A673 (cell line): ENCODE measurements at regions not wholly inside any gene's neighbourhood (a gene's known extent, or its start where the extent isn't known, plus 50 kb on each side); places are given as distances from the start of the nearest gene placed in this dataset.
"Not testable (repeated sequence)": the region's sequence is repeated elsewhere in the genome, so short reads cannot be mapped to it uniquely, and the experiment has no call there.

Experiments used
- CTCF ChIP-seq: fragments of 300-800, 200-600 bp; sonication (generic); conservative IDR thresholded peaks from 2 replicates; pipeline ENCODE4 v1.5.1; 2017; ENCODE audit warnings: low read depth, mild to moderate bottlenecking, antibody characterized with exemption, low read length, moderate library complexity, mixed read lengths
- EZH2 ChIP-seq: fragments of 200-600 bp; sonication (generic); IDR thresholded peaks from 2 replicates; pipeline ENCODE4 v1.6.1; 2017; ENCODE audit warnings: borderline replicate concordance, low read depth, mild to moderate bottlenecking, mixed read lengths, antibody characterized with exemption, low read length; ENCODE audit not compliant: poor library complexity, severe bottlenecking

- not testable (repeated sequence) for TF ChIP-seq EZH2, CTCF
Observed at GRCh38 chr13:46467694-46468093, 80.6 kb upstream of the RUBCNL start.
